Body of pancreas (tissue), 4 donors: ENCODE measurements at regions not wholly inside any gene's neighbourhood (a gene's known extent, or its start where the extent isn't known, plus 50 kb on each side); places are given as distances from the start of the nearest gene placed in this dataset.
"Not testable (repeated sequence)": the region's sequence is repeated elsewhere in the genome, so short reads cannot be mapped to it uniquely, and the experiment has no call there.

ENCODE experiments used
- POLR2A ChIP-seq, 3 donors: fragments of 450-650 bp; IDR thresholded peaks; one replicate each; pipeline ENCODE4 v1.6.1; 2016; ENCODE audit warnings: antibody characterized with exemption in 3 of 3, mild to moderate bottlenecking in 2 of 3
- TF ChIP-seq, protein P1 (sequence below), 7 experiments: fragments of 450-650 bp in 4 of 7; fragments of 200-600 bp in 3 of 7; sonication (generic) in 3 of 7; IDR thresholded peaks; one replicate each; pipeline ENCODE4 v1.5.1; 2016 to 2019; ENCODE audit warnings: antibody characterized with exemption in 7 of 7

GRCh38 chr10:38292560-38292959, 198.4 kb downstream of the ZNF37A start:
- TF ChIP-seq, protein P1, sequence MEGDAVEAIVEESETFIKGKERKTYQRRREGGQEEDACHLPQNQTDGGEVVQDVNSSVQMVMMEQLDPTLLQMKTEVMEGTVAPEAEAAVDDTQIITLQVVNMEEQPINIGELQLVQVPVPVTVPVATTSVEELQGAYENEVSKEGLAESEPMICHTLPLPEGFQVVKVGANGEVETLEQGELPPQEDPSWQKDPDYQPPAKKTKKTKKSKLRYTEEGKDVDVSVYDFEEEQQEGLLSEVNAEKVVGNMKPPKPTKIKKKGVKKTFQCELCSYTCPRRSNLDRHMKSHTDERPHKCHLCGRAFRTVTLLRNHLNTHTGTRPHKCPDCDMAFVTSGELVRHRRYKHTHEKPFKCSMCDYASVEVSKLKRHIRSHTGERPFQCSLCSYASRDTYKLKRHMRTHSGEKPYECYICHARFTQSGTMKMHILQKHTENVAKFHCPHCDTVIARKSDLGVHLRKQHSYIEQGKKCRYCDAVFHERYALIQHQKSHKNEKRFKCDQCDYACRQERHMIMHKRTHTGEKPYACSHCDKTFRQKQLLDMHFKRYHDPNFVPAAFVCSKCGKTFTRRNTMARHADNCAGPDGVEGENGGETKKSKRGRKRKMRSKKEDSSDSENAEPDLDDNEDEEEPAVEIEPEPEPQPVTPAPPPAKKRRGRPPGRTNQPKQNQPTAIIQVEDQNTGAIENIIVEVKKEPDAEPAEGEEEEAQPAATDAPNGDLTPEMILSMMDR (IDR thresholded peaks at IDR 0.05): not testable (repeated sequence)
- TF ChIP-seq POLR2A (IDR thresholded peaks at IDR 0.05): not testable (repeated sequence)
